ENCODE measurements at regions not wholly inside any gene's neighbourhood (a gene's known extent, or its start where the extent isn't known, plus 50 kb on each side); places are given as distances from the start of the nearest gene placed in this dataset.

- no peak for DNase-seq
Measured at GRCh38 chr2:71788186-71788525, 334.8 kb downstream of the DYSF start.

- no peak for DNase-seq
Measured at GRCh38 chr2:71787476-71788185, 334.3 kb downstream of the DYSF start.

- no peak for DNase-seq
Measured at GRCh38 chr2:71787108-71787415, 333.7 kb downstream of the DYSF start.

- no peak for DNase-seq
Measured at GRCh38 chr2:71786291-71787107, 333.1 kb downstream of the DYSF start.

- no peak for DNase-seq
Measured at GRCh38 chr2:71785516-71785981, 332.2 kb downstream of the DYSF start.

GRCh38 chr2:71784734-71785511 is 331.6 kb downstream of the DYSF start:
- no peak for DNase-seq

- no peak for DNase-seq
Measured at GRCh38 chr2:71783815-71784214, 330.5 kb downstream of the DYSF start.

DNA sequence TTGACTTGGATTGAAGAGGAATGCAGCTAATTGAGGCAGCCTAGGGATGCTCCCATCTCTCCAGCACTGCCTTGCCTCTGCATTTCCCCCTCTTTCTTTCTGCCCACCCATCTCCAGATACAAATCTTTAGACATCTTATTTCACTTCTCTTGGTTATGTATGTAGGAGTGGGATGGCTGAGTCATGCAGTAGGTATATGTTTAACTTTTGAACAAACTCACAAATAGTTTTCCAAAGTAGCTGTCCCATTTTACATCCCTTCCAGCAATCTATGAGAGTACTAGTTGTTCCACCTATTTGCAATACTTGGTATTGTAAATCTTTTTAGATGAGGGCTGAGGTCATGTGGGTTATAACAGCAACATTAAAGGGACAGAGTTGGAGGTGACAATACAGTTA is 329.9 kb downstream of the DYSF start:
- DNase-seq, result no peak

GRCh38 chr2:71782323-71782722 is 329.0 kb downstream of the DYSF start:
- no peak for DNase-seq

DNA sequence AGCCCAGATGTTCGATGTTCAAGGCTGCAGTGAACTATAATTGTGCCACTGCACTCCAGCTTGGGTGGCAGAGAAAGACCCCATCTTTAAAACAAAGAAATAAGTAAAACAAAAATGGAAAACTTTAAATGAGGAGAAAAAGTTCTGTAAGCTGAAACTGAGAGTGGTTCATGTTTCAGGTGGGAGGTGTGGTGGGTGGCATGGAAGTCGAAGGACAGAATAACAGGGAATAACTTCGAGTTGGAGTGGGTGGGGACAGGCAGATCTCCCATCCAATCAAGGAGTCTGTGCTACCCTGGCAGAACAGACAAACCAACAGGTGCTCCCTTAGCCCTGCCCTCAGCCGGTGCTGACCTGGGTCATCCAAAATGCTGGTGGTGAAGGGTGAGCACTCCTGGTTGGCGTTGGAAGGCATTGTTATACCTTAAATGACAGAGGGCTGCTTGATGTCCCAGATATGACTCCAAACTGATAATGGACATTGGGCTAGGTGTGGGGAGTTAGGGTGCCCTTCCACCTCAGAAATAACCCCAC is 328.4 kb downstream of the DYSF start:
- DNase-seq, result no peak

- no peak for DNase-seq
Measured at GRCh38 chr2:71780162-71780561, 326.8 kb downstream of the DYSF start.

GRCh38 chr2:71779774-71780105 is 326.4 kb downstream of the DYSF start:
- DNase-seq, result no peak

GRCh38 chr2:71778936-71779773 is 325.8 kb downstream of the DYSF start:
- no peak for DNase-seq

GRCh38 chr2:71778514-71778913 is 325.2 kb downstream of the DYSF start:
- no peak for DNase-seq

DNA sequence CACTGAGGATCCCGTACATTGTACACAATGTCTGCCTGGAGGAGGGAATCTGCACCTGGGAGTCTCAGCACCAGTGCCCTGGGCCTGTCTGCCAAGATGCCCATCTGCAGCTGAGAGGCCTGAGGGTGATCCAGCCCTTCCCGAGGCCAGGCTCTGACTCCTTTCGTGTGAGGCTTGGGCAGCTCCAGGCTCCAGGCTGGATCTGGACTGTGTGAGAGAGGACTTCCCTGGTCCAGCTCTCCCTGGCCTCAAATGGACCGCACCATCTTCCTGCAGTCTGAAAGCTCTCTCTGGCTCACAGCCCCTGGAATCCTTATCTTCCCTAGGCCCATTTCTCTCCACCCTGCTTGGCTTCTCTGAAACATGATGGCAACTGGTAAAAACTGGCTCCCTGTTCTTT is 324.6 kb downstream of the DYSF start:
- DNase-seq, result no peak

DNA sequence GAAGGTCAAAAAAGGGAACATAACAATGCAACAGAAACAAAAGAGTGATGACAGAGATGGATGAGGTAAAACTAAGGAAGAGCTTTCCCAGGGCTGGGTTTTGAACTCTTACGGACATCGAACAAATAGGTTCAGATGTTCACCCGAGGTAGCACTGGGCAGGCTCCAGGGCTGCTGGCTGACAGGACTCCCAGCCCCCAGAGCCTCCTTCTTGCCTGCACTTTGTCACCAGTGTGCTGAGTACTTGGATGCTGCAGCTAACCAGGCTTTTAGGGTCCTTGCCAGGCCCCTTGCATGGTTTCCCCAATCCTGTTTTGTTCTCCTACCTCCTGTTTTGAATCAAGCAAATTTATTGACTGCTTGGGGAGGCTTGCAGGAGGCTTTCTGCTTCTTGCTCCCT is 322.9 kb downstream of the DYSF start:
- no peak for DNase-seq

- no peak for DNase-seq
Measured at GRCh38 chr2:71773218-71773617, 319.9 kb downstream of the DYSF start.

DNA sequence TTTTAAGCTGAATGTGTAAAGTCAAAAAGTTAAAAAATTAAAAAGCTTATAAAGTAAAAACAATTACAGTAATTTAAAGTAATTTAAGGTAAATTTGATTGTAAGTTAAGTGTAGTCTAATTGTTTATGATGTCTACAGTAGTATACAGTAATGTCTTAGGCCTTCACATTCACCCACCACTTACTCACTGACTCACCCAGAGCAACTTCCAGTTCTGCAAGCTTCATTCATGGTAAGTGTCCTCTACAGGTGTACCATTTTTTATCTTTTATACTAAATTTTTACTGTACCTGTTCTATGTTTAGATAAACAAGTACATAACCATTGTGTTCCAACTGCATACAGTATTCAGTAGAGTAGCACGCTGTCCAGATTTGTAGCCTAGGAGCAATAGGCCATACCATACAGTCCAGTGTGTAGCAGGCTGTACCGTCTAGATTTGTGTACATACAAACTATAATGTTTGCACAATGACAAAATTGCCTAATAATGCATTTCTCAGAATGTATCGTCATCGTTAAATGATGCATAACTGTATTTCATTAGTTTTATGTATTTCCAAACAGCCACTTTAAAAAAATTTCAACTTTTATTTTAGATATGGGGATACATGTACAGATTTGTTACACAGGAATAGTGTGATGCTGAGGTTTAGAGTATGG is 319.3 kb downstream of the DYSF start:
- DNase-seq, result no peak

DNA sequence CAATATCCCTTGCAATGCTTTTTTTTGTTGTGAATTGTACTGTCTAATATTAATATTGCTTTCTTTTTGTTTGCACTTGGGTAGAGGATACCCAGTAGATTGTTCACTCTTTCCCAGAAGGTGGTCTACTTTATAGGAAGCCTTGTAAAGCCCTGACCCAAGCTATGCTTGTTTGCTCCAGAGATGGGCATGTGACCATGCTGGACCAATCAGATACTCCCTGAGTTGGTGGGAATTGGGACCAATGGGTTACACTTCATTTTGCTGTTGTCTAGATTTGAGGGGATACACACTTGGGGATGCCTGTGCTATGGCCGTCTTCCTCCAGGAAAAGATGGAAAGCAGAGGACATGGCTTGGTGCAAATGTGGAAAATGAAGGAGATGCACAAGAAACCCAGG is 314.3 kb downstream of the DYSF start:
- DNase-seq, result no peak

- no peak for DNase-seq
Measured at GRCh38 chr2:71759060-71759459, 305.7 kb downstream of the DYSF start.

GRCh38 chr2:71757351-71757750 is 304.0 kb downstream of the DYSF start:
- no peak for DNase-seq

GRCh38 chr2:71756280-71756906 is 303.0 kb downstream of the DYSF start:
- no peak for DNase-seq
